Upper lobe of right lung (tissue), 1 donor: ENCODE measurements at regions not wholly inside any gene's neighbourhood (a gene's known extent, or its start where the extent isn't known, plus 50 kb on each side); places are given as distances from the start of the nearest gene placed in this dataset.

Source experiments
- ATAC-seq: fragments of 200-7000 bp; cut with Tn5 transposase; one replicate; pipeline ENCODE4 v1.9.1; 2020; ENCODE audit warnings: mild to moderate bottlenecking, moderate library complexity
- DNase-seq: peaks from one replicate; pipeline ENCODE4 v3.0.0-alpha.2; 2020
- H3K27ac ChIP-seq: fragments of 200-600 bp; one replicate; pipeline ENCODE4 v1.8.0; 2022
- H3K27me3 ChIP-seq: fragments of 200-600 bp; one replicate; pipeline ENCODE4 v1.8.0; 2022; ENCODE audit warnings: mild to moderate bottlenecking
- H3K36me3 ChIP-seq: fragments of 200-600 bp; one replicate; pipeline ENCODE4 v1.8.0; 2022
- H3K4me1 ChIP-seq: fragments of 200-600 bp; one replicate; pipeline ENCODE4 v1.8.0; 2022
- H3K4me3 ChIP-seq: fragments of 200-600 bp; one replicate; pipeline ENCODE4 v1.8.0; 2022; ENCODE audit warnings: mild to moderate bottlenecking
- H3K9me3 ChIP-seq: fragments of 200-600 bp; one replicate; pipeline ENCODE4 v1.8.0; 2022
- CTCF ChIP-seq: fragments of 200-600 bp; IDR thresholded peaks from one replicate; pipeline ENCODE4 v1.8.0; 2022; ENCODE audit warnings: antibody characterized with exemption
- intact Hi-C: fragments of 100-400 bp; cut with DNase I; formaldehyde crosslinking; loops from one replicate; pipeline ENCODE4 v1.11.0; 2022
- donor health status: DM: no; HTN: yes; CAD: no; lungs with severe emphysema.

- Histone ChIP-seq H3K36me3 (no peaks in the 10 kb centered on the region), H3K27me3 (no peaks in the 10 kb centered on the region), H3K9me3 (no peaks in the 10 kb centered on the region), H3K4me3 (no peak overlapping the region), H3K27ac (no peak overlapping the region), H3K4me1 (no peaks in the 10 kb centered on the region)
- intact Hi-C loops: no loop called here
- TF ChIP-seq CTCF: no peak
- DNase-seq: no peak
- ATAC-seq: no peak
Observed at GRCh38 chr7:136079934-136080333, 102.8 kb upstream of the MTPN start.

GRCh38 chr7:136079478-136079892 lies 102.3 kb upstream of the MTPN start:
- no peak overlapping the region for H3K4me3 ChIP-seq

GRCh38 chr7:136079066-136079465 lies 101.9 kb upstream of the MTPN start:
- Histone ChIP-seq H3K9me3 (no peaks in the 10 kb centered on the region), H3K36me3 (no peaks in the 10 kb centered on the region), H3K27ac (no peak overlapping the region), H3K4me1 (no peaks in the 10 kb centered on the region), H3K27me3 (no peaks in the 10 kb centered on the region), H3K4me3 (no peak overlapping the region)
- intact Hi-C loops: no loop called here
- DNase-seq: no peak
- no peak for TF ChIP-seq CTCF
- no peak for ATAC-seq

More at GRCh38 chr7:136079478-136079892, 102.3 kb upstream of the MTPN start:
- ATAC-seq (no peak), DNase-seq (no peak)
- Histone ChIP-seq H3K4me1 (no peaks in the 10 kb centered on the region), H3K27me3 (no peaks in the 10 kb centered on the region), H3K9me3 (no peaks in the 10 kb centered on the region), H3K36me3 (no peaks in the 10 kb centered on the region), H3K27ac (no peak overlapping the region)
- intact Hi-C loops: no loop called here
- no peak for TF ChIP-seq CTCF

GRCh38 chr7:136078630-136079029 lies 101.5 kb upstream of the MTPN start:
- intact Hi-C loops: no loop called here
- H3K27me3 ChIP-seq: no peaks in the 10 kb centered on the region
- no peaks in the 10 kb centered on the region for H3K4me1 ChIP-seq
- DNase-seq (no peak), ATAC-seq (no peak)
- no peaks in the 10 kb centered on the region for H3K9me3 ChIP-seq
- no peaks in the 10 kb centered on the region for H3K36me3 ChIP-seq
- no peak for TF ChIP-seq CTCF
- H3K4me3 ChIP-seq: no peak overlapping the region
- H3K27ac ChIP-seq: no peak overlapping the region

- Histone ChIP-seq H3K36me3 (no peaks in the 10 kb centered on the region), H3K27me3 (no peaks in the 10 kb centered on the region), H3K27ac (no peak overlapping the region), H3K4me1 (no peaks in the 10 kb centered on the region), H3K9me3 (no peaks in the 10 kb centered on the region), H3K4me3 (no peak overlapping the region)
- intact Hi-C loops: no loop called here
- no peak for ATAC-seq
- DNase-seq: no peak
- TF ChIP-seq CTCF: no peak
Observed at GRCh38 chr7:136076954-136077353, 99.8 kb upstream of the MTPN start.

- H3K36me3 ChIP-seq: no peaks in the 10 kb centered on the region
- no peaks in the 10 kb centered on the region for H3K27me3 ChIP-seq
- TF ChIP-seq CTCF: no peak
- H3K4me1 ChIP-seq: no peaks in the 10 kb centered on the region
- ATAC-seq (no peak), DNase-seq (no peak)
- intact Hi-C loops: no loop called here
- no peak overlapping the region for H3K27ac ChIP-seq
- H3K9me3 ChIP-seq: no peaks in the 10 kb centered on the region
- no peak overlapping the region for H3K4me3 ChIP-seq
Observed at GRCh38 chr7:136074843-136075242, 97.7 kb upstream of the MTPN start.
